Posterior vena cava (tissue), 2 donors: ENCODE measurements at regions not wholly inside any gene's neighbourhood (a gene's known extent, or its start where the extent isn't known, plus 50 kb on each side); places are given as distances from the start of the nearest gene placed in this dataset.
"Not testable (repeated sequence)": the region's sequence is repeated elsewhere in the genome, so short reads cannot be mapped to it uniquely, and the experiment has no call there.

Experiments used
- DNase-seq: peaks from one replicate; pipeline ENCODE4 v3.0.0-alpha.2; 2020; ENCODE audit warnings: low spot score
- intact Hi-C, 2 donors: fragments of 100-400 bp; cut with DNase I; formaldehyde crosslinking; loops; one replicate each; pipeline versions ENCODE4 v1.14.1 to v1.14.2; 2022 to 2023
- donor health status: DM: yes; HTN: yes; CAD: no.
- donor health status: DM: yes; HTN: yes; CAD: no.

- no peak for DNase-seq
- intact Hi-C loops = no loop called here
Measured at GRCh38 chr6:56787209-56787608, 144.5 kb upstream of the DST start.

GRCh38 chr6:56786256-56786655, 143.6 kb upstream of the DST start:
- DNase-seq = no peak
- intact Hi-C loops = no loop called here

DNA sequence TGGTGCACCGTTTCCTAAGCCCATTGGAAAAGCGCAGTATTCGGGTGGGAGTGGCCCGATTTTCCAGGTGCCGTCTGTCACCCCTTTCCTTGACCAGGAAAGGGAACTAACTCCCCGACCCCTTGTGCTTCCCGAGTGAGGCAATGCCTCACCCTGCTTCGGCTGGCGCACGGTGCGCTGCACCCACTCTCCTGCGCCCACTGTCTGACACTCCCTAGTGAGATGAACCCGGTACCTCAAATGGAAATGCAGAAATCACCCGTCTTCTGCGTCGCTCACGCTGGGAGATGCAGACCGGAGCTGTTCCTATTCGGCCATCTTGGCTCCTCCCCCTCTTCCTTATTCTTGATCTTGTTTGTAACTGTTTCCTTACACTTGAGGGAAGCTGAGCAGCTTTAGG, 142.8 kb upstream of the DST start:
- intact Hi-C loops, DNase-seq: not testable (repeated sequence)

DNA sequence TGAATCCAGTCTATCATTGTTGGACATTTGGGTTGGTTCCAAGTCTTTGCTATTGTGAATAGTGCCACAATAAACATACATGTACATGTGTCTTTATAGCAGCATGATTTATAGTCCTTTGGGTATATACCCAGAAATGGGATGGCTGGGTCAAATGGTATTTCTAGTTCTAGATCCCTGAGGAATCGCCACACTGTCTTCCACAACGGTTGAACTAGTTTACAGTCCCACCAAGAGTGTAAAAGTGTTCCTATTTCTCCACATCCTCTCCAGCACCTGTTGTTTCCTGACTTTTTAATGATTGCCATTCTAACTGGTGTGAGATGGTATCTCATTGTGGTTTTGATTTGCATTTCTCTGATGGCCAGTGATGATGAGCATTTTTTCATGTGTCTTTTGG, 137.4 kb upstream of the DST start:
- intact Hi-C loops, DNase-seq: not testable (repeated sequence)

DNA sequence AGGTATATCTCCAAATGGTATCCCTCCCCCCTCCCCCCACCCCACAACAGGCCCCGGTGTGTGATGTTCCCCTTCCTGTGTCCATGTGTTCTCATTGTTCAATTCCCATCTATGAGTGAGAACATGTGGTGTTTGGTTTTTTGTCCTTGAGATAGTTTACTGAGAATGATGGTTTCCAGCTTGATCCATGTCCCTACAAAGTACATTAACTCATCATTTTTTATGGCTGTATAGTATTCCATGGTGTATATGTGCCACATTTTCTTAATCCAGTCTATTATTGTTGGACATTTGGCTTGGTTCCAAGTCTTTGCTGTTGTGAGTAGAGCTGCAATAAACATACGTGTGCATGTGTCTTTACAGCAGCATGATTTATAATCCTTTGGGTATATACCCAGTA, 135.8 kb upstream of the DST start:
- DNase-seq, intact Hi-C loops: not testable (repeated sequence)

GRCh38 chr6:56775498-56776166, 132.9 kb upstream of the DST start:
- intact Hi-C loops = no loop called here

DNA sequence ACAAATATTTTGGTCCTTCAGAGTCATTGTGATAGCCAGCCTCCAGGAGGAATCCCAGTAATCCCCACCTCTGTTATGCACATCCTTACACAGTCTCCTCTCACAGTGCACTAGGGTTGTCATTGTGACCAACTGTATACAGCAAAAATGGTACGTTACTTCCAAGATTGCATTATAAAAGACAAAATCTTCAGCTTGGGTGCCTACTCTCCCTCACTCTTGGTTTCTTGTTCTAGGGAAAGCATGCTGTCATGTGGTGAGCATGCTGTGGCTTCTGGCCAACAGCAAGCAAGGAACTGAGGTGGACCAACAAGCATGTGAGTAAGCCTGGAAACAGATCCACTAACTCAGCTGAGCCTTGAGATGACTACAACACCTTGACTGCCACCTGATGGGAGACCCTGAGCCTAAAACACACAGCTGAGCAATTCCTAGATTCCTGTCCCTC, 130.1 kb upstream of the DST start:
- DNase-seq = no peak
- intact Hi-C loops = no loop called here

More at GRCh38 chr6:56775498-56776166, 132.9 kb upstream of the DST start:
- DNase-seq = no peak

GRCh38 chr6:56771929-56772607, 129.4 kb upstream of the DST start:
- DNase-seq = no peak
- intact Hi-C loops = no loop called here

DNA sequence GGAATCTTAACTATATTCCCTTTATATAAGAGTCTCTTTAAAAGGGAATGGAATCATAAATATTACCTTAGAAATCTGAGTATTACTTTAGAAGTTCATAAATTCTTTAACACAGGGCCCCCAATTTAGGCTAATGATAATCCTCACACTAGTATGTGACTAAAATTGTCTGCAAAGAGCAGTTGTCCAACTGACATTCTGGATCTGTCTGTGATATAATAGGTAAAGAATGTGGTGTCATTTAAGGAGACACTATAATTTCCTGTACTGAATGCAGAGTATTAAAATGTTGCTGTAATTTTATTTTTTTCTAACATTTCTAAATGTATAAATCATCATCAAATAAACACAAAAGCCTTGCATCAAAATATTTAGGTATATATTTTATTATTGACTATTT, 128.5 kb upstream of the DST start:
- intact Hi-C loops = no loop called here
- no peak for DNase-seq

DNA sequence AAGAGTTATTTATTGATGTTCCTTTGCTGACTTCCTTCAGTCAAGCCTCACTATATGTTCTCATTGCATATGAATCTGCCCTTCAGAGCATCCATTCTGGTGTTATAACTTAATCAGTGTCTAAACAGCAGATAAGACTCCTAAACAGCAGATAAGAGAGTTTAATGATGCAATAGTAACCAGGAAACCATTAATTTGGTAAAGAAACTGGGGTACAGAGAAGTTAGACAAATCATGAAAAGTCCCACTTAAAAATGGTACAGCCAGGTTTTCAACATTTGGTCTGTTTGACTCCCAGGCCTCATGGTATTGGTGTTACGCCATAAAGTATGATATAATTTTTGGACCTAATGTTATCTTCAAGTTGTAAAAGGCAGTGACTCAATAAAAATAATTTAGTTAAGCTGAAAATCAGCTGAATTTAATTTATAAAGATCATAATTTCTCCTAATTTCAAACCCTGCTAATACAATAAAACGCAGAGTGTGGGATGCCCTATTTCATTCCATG, 127.4 kb upstream of the DST start:
- intact Hi-C loops = no loop called here
- no peak for DNase-seq

- DNase-seq = no peak
- intact Hi-C loops = loop anchor here in 1 of 2 donors (10.0 kb wide), 1 partner anchor 53 kb away; no protein-coding TSS in a partner anchor
Measured at GRCh38 chr6:56767892-56768531, 125.3 kb upstream of the DST start.

GRCh38 chr6:56767435-56767834, 124.7 kb upstream of the DST start:
- no peak for DNase-seq

GRCh38 chr6:56766806-56767178, 124.1 kb upstream of the DST start:
- intact Hi-C loops = loop anchor here in 1 of 2 donors (10.0 kb wide), 1 partner anchor 52 kb away; no protein-coding TSS in a partner anchor
- no peak for DNase-seq

More at GRCh38 chr6:56767435-56767834, 124.7 kb upstream of the DST start:
- intact Hi-C loops = loop anchor here in 1 of 2 donors (10.0 kb wide), 1 partner anchor 53 kb away; no protein-coding TSS in a partner anchor

- DNase-seq = no peak
- intact Hi-C loops = loop anchor here in 1 of 2 donors (10.0 kb wide), 1 partner anchor 51 kb away; no protein-coding TSS in a partner anchor
Measured at GRCh38 chr6:56766139-56766805, 123.6 kb upstream of the DST start.

- DNase-seq = no peak
- intact Hi-C loops = loop anchor here in 1 of 2 donors (10.0 kb wide), 1 partner anchor 51 kb away; no protein-coding TSS in a partner anchor
Measured at GRCh38 chr6:56765494-56765893, 122.8 kb upstream of the DST start.

- no peak for DNase-seq
- intact Hi-C loops = loop anchor here in 1 of 2 donors (10.0 kb wide), 1 partner anchor 49 kb away; no protein-coding TSS in a partner anchor
Measured at GRCh38 chr6:56764081-56764566, 121.4 kb upstream of the DST start.

- intact Hi-C loops = loop anchor here in 1 of 2 donors (10.0 kb wide), 1 partner anchor 47 kb away; no protein-coding TSS in a partner anchor
- DNase-seq = no peak
Measured at GRCh38 chr6:56761651-56762050, 119.0 kb upstream of the DST start.

DNA sequence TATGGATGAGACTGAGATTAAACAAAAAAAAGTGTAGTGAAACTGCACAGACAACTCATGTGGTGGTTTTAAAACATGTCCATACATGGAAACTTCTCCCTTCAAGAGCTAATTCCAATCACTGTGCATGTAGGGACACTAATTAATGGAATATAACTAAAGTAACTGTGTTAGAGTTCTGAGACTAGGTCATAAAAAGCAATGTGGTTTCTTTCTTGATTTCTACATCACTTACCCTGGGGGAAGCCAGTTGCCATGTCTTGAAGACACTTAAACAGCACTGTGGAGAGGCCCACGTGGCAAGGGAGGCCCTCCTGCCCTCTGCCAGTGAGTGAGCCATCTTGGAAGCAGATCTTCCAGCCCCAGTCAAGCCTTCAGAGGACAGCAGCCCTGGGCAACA, 118.2 kb upstream of the DST start:
- no peak for DNase-seq
- intact Hi-C loops = loop anchor here in 1 of 2 donors (10.0 kb wide), 1 partner anchor 46 kb away; no protein-coding TSS in a partner anchor

GRCh38 chr6:56759521-56759920, 116.8 kb upstream of the DST start:
- DNase-seq = no peak
- intact Hi-C loops = no loop called here
